ENCODE measurements at regions not wholly inside any gene's neighbourhood (a gene's known extent, or its start where the extent isn't known, plus 50 kb on each side); places are given as distances from the start of the nearest gene placed in this dataset.

DNA sequence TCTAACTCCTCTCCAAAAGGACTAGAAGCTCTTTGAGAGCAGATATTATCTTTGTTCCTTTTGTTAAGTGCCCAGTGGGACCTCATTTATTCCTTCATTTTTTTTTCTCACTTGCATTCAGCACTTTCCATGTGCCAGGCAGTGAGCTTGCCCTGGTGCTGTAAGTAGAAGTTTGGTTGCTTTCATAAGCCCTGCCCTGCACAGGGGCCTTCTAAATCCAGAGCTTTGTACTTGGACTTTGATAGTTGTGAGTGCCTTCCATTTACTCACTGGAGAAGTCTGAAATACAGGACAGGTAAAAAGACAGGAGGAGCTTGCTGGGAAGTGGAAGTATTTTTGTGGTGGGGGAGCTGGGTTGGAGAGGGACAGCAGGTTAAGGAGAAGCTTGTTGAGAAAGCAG, 56.7 kb upstream of the PTCSC3 start:
- Histone ChIP-seq H2BK12ac (ENCODE audit: low read length) (no peak overlapping the region), H4K91ac (ENCODE audit: low read depth, low read length) (no peak overlapping the region), H2AK5ac (ENCODE audit: low read length) (no peak overlapping the region), H3K18ac (ENCODE audit: low read length) (no peak overlapping the region), H3K27me3 (ENCODE audit: insufficient read depth, low read length) (no peaks in the 10 kb centered on the region), H3K23ac (ENCODE audit: low read length) (no peak overlapping the region), H3K9me3 (ENCODE audit: insufficient read depth, low read depth, low read length) (no peaks in the 10 kb centered on the region), H3K27ac (ENCODE audit: low read depth, low read length) (no peak overlapping the region), H2AFZ (ENCODE audit: insufficient read depth, low read length, poor library complexity) (no peak overlapping the region), H3K14ac (ENCODE audit: low read length) (no peak overlapping the region), H3K9ac (ENCODE audit: low read length) (no peak overlapping the region), H4K8ac (ENCODE audit: low read depth, low read length) (no peak overlapping the region), H3K4me2 (ENCODE audit: low read length) (no peak overlapping the region), H4K12ac (ENCODE audit: low read depth, low read length) (no peak overlapping the region), H3K4me3 (ENCODE audit: low read depth, low read length) (no peak overlapping the region), H3K36me3 (ENCODE audit: control insufficient read depth in 1 of 2, insufficient read depth in 2 of 2, low read length in 2 of 2) (no peaks in the 10 kb centered on the region), H2BK5ac (ENCODE audit: low read depth, low read length, poor library complexity) (no peak overlapping the region), H3K4ac (ENCODE audit: low read depth, low read length) (no peak overlapping the region), H3K79me1 (ENCODE audit: low read length) (no peaks in the 10 kb centered on the region), H2BK120ac (ENCODE audit: insufficient read depth, low read length, poor library complexity) (no peak overlapping the region), H3K79me2 (ENCODE audit: control insufficient read depth, insufficient read depth, low read length, poor library complexity) (no peaks in the 10 kb centered on the region), H3K4me1 (ENCODE audit: control insufficient read depth in 1 of 2, insufficient read depth in 2 of 2, low read length in 2 of 2) (no peaks in the 10 kb centered on the region)
- DNase-seq = no peak

GRCh38 chr14:36229262-36229661, 52.7 kb upstream of the PTCSC3 start:
- no peak overlapping the region for H3K23ac ChIP-seq (ENCODE audit: low read length)
- H3K36me3 ChIP-seq (ENCODE audit: control insufficient read depth in 1 of 2, insufficient read depth in 2 of 2, low read length in 2 of 2) = no peaks in the 10 kb centered on the region
- no peak overlapping the region for H4K12ac ChIP-seq (ENCODE audit: low read depth, low read length)
- no peak overlapping the region for H4K91ac ChIP-seq (ENCODE audit: low read depth, low read length)
- H3K79me2 ChIP-seq (ENCODE audit: control insufficient read depth, insufficient read depth, low read length, poor library complexity) = no peaks in the 10 kb centered on the region
- H2BK5ac ChIP-seq (ENCODE audit: low read depth, low read length, poor library complexity) = no peak overlapping the region
- H2BK12ac ChIP-seq (ENCODE audit: low read length) = no peak overlapping the region
- H3K14ac ChIP-seq (ENCODE audit: low read length) = no peak overlapping the region
- no CpG with 5 or more reads among the region's 2 CpGs for WGBS (ENCODE audit: extremely low coverage, insufficient coverage, insufficient read length)
- no peak overlapping the region for H4K8ac ChIP-seq (ENCODE audit: low read depth, low read length)
- no peak overlapping the region for H3K4me2 ChIP-seq (ENCODE audit: low read length)
- H3K27me3 ChIP-seq (ENCODE audit: insufficient read depth, low read length) = no peaks in the 10 kb centered on the region
- no peak for DNase-seq
- H3K4me3 ChIP-seq (ENCODE audit: low read depth, low read length) = no peak overlapping the region
- no peaks in the 10 kb centered on the region for H3K79me1 ChIP-seq (ENCODE audit: low read length)
- H3K27ac ChIP-seq (ENCODE audit: low read depth, low read length) = no peak overlapping the region
- no peaks in the 10 kb centered on the region for H3K9me3 ChIP-seq (ENCODE audit: insufficient read depth, low read depth, low read length)
- H3K9ac ChIP-seq (ENCODE audit: low read length) = no peak overlapping the region
- no peak overlapping the region for H2AK5ac ChIP-seq (ENCODE audit: low read length)
- no peak overlapping the region for H3K18ac ChIP-seq (ENCODE audit: low read length)
- no peaks in the 10 kb centered on the region for H3K4me1 ChIP-seq (ENCODE audit: control insufficient read depth in 1 of 2, insufficient read depth in 2 of 2, low read length in 2 of 2)
- H3K4ac ChIP-seq (ENCODE audit: low read depth, low read length) = no peak overlapping the region
- H2AFZ ChIP-seq (ENCODE audit: insufficient read depth, low read length, poor library complexity) = no peak overlapping the region
- no peak overlapping the region for H2BK120ac ChIP-seq (ENCODE audit: insufficient read depth, low read length, poor library complexity)

DNA sequence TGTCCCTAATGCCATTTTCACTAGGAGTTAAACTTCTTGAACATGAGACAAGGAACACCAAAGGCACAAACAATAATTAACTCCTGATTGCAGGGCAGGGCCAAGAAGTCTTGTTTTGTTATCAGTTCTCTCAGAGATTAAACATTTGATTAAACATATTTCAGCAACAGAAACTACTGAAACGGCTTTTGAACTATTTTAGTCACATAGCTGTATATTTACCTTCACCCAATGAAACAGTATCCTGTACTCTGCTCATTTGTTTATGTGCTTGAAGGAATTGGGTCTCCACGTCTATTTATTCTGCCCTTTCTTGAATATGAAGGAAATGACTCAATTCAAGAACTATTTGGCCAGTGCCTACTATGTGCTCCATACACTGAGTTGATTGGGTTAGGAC, 51.3 kb upstream of the PTCSC3 start:
- H3K4me1 ChIP-seq (ENCODE audit: control insufficient read depth in 1 of 2, insufficient read depth in 2 of 2, low read length in 2 of 2) = no peaks in the 10 kb centered on the region
- no peaks in the 10 kb centered on the region for H3K36me3 ChIP-seq (ENCODE audit: control insufficient read depth in 1 of 2, insufficient read depth in 2 of 2, low read length in 2 of 2)
- H2BK120ac ChIP-seq (ENCODE audit: insufficient read depth, low read length, poor library complexity) = no peak overlapping the region
- no peak overlapping the region for H3K18ac ChIP-seq (ENCODE audit: low read length)
- no peak overlapping the region for H2AK5ac ChIP-seq (ENCODE audit: low read length)
- H3K27ac ChIP-seq (ENCODE audit: low read depth, low read length) = no peak overlapping the region
- no peak overlapping the region for H3K4ac ChIP-seq (ENCODE audit: low read depth, low read length)
- no peak overlapping the region for H4K91ac ChIP-seq (ENCODE audit: low read depth, low read length)
- no peak overlapping the region for H2BK5ac ChIP-seq (ENCODE audit: low read depth, low read length, poor library complexity)
- H4K12ac ChIP-seq (ENCODE audit: low read depth, low read length) = no peak overlapping the region
- no peak overlapping the region for H2AFZ ChIP-seq (ENCODE audit: insufficient read depth, low read length, poor library complexity)
- no peak overlapping the region for H3K4me3 ChIP-seq (ENCODE audit: low read depth, low read length)
- DNase-seq = no peak
- WGBS (ENCODE audit: extremely low coverage, insufficient coverage, insufficient read length) = no CpG with 5 or more reads among the region's 2 CpGs
- H3K79me2 ChIP-seq (ENCODE audit: control insufficient read depth, insufficient read depth, low read length, poor library complexity) = no peaks in the 10 kb centered on the region
- H3K9me3 ChIP-seq (ENCODE audit: insufficient read depth, low read depth, low read length) = no peaks in the 10 kb centered on the region
- no peak overlapping the region for H2BK12ac ChIP-seq (ENCODE audit: low read length)
- H3K23ac ChIP-seq (ENCODE audit: low read length) = no peak overlapping the region
- no peak overlapping the region for H3K14ac ChIP-seq (ENCODE audit: low read length)
- no peak overlapping the region for H4K8ac ChIP-seq (ENCODE audit: low read depth, low read length)
- H3K79me1 ChIP-seq (ENCODE audit: low read length) = no peaks in the 10 kb centered on the region
- no peak overlapping the region for H3K4me2 ChIP-seq (ENCODE audit: low read length)
- H3K9ac ChIP-seq (ENCODE audit: low read length) = no peak overlapping the region
- H3K27me3 ChIP-seq (ENCODE audit: insufficient read depth, low read length) = no peaks in the 10 kb centered on the region

DNA sequence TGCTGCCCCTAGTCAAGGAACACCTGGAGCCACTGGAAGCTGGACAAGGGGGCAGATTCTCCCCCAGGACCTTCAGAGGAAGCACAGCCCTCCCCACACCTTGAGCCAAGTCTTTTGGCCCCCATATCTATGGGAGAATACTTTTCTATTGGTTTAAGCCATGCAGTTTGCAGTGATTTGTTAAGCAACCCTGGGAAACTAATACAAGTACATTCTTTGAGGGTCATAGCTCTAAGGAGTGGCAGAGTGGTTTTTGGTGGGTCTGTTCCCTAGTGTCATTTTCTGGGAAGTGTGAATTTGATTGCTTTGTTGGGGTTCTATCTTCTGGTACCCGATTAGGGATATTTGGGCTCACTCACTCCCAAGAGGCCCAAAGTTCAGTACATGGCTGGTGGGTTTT, 50.8 kb upstream of the PTCSC3 start:
- Histone ChIP-seq H3K4me2 (ENCODE audit: low read length) (no peak overlapping the region), H3K79me1 (ENCODE audit: low read length) (no peaks in the 10 kb centered on the region), H3K9me3 (ENCODE audit: insufficient read depth, low read depth, low read length) (no peaks in the 10 kb centered on the region), H3K14ac (ENCODE audit: low read length) (no peak overlapping the region), H3K4me1 (ENCODE audit: control insufficient read depth in 1 of 2, insufficient read depth in 2 of 2, low read length in 2 of 2) (no peaks in the 10 kb centered on the region), H2AK5ac (ENCODE audit: low read length) (no peak overlapping the region), H3K9ac (ENCODE audit: low read length) (no peak overlapping the region), H3K27ac (ENCODE audit: low read depth, low read length) (no peak overlapping the region), H2BK5ac (ENCODE audit: low read depth, low read length, poor library complexity) (no peak overlapping the region), H4K91ac (ENCODE audit: low read depth, low read length) (no peak overlapping the region), H3K36me3 (ENCODE audit: control insufficient read depth in 1 of 2, insufficient read depth in 2 of 2, low read length in 2 of 2) (no peaks in the 10 kb centered on the region), H4K8ac (ENCODE audit: low read depth, low read length) (no peak overlapping the region), H3K23ac (ENCODE audit: low read length) (no peak overlapping the region), H2AFZ (ENCODE audit: insufficient read depth, low read length, poor library complexity) (no peak overlapping the region), H3K79me2 (ENCODE audit: control insufficient read depth, insufficient read depth, low read length, poor library complexity) (no peaks in the 10 kb centered on the region), H3K4me3 (ENCODE audit: low read depth, low read length) (no peak overlapping the region), H2BK120ac (ENCODE audit: insufficient read depth, low read length, poor library complexity) (no peak overlapping the region), H3K27me3 (ENCODE audit: insufficient read depth, low read length) (no peaks in the 10 kb centered on the region), H3K18ac (ENCODE audit: low read length) (no peak overlapping the region), H3K4ac (ENCODE audit: low read depth, low read length) (no peak overlapping the region), H4K12ac (ENCODE audit: low read depth, low read length) (no peak overlapping the region), H2BK12ac (ENCODE audit: low read length) (no peak overlapping the region)
- no peak for DNase-seq
- WGBS (ENCODE audit: extremely low coverage, insufficient coverage, insufficient read length) = no CpG with 5 or more reads among the region's 1 CpG

All from trophoblast cell (in vitro differentiated cells and primary cell).